ENCODE measurements at regions not wholly inside any gene's neighbourhood (a gene's known extent, or its start where the extent isn't known, plus 50 kb on each side); places are given as distances from the start of the nearest gene placed in this dataset.

- no peak for DNase-seq
- Histone ChIP-seq H3K79me2 (ENCODE audit: insufficient read depth, low read length) (no peaks in the 10 kb centered on the region), H4K20me1 (ENCODE audit: insufficient read depth, low read length) (no peaks in the 10 kb centered on the region), H3K4me1 (ENCODE audit: insufficient read depth, low read length) (no peaks in the 10 kb centered on the region), H3K36me3 (ENCODE audit: insufficient read depth, low read length) (no peaks in the 10 kb centered on the region), H3K27ac (ENCODE audit: low read length) (no peak overlapping the region), H3K9ac (ENCODE audit: low read depth, low read length) (no peak overlapping the region), H2AFZ (ENCODE audit: low read depth, low read length) (no peak overlapping the region), H3K27me3 (ENCODE audit: insufficient read depth, low read length, poor library complexity) (peaks cover 6% of the 10 kb centered on the region), H3K4me3 (ENCODE audit: low read depth in 1 of 2, low read length in 2 of 2) (no peak overlapping the region), H3K9me3 (ENCODE audit: insufficient read depth, low read length, severe bottlenecking) (no peaks in the 10 kb centered on the region), H3K4me2 (ENCODE audit: insufficient read depth, low read length) (no peak overlapping the region)
- ATAC-seq (ENCODE audit: insufficient read depth, low read depth), result no peak
- no peak for TF ChIP-seq EZH2 (IDR thresholded peaks at IDR 0.05; ENCODE audit: borderline replicate concordance, low read depth, low read length, severe bottlenecking)
- TF ChIP-seq, protein P1, sequence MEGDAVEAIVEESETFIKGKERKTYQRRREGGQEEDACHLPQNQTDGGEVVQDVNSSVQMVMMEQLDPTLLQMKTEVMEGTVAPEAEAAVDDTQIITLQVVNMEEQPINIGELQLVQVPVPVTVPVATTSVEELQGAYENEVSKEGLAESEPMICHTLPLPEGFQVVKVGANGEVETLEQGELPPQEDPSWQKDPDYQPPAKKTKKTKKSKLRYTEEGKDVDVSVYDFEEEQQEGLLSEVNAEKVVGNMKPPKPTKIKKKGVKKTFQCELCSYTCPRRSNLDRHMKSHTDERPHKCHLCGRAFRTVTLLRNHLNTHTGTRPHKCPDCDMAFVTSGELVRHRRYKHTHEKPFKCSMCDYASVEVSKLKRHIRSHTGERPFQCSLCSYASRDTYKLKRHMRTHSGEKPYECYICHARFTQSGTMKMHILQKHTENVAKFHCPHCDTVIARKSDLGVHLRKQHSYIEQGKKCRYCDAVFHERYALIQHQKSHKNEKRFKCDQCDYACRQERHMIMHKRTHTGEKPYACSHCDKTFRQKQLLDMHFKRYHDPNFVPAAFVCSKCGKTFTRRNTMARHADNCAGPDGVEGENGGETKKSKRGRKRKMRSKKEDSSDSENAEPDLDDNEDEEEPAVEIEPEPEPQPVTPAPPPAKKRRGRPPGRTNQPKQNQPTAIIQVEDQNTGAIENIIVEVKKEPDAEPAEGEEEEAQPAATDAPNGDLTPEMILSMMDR (IDR thresholded peaks at IDR 0.05; ENCODE audit: borderline replicate concordance, extremely low read depth, low read length, poor library complexity, severe bottlenecking), result no peak
Measured at GRCh38 chr11:131279654-131280384, 90.6 kb upstream of the NTM start.

GRCh38 chr11:131281316-131281715 lies 89.1 kb upstream of the NTM start:
- Histone ChIP-seq H3K36me3 (ENCODE audit: insufficient read depth, low read length) (no peaks in the 10 kb centered on the region), H4K20me1 (ENCODE audit: insufficient read depth, low read length) (no peaks in the 10 kb centered on the region), H3K4me3 (ENCODE audit: low read depth in 1 of 2, low read length in 2 of 2) (no peak overlapping the region), H2AFZ (ENCODE audit: low read depth, low read length) (no peak overlapping the region), H3K27me3 (ENCODE audit: insufficient read depth, low read length, poor library complexity) (peaks cover 6% of the 10 kb centered on the region), H3K9ac (ENCODE audit: low read depth, low read length) (no peak overlapping the region), H3K4me2 (ENCODE audit: insufficient read depth, low read length) (no peak overlapping the region), H3K27ac (ENCODE audit: low read length) (no peak overlapping the region), H3K79me2 (ENCODE audit: insufficient read depth, low read length) (no peaks in the 10 kb centered on the region), H3K4me1 (ENCODE audit: insufficient read depth, low read length) (no peaks in the 10 kb centered on the region), H3K9me3 (ENCODE audit: insufficient read depth, low read length, severe bottlenecking) (no peaks in the 10 kb centered on the region)
- TF ChIP-seq EZH2 (IDR thresholded peaks at IDR 0.05; ENCODE audit: borderline replicate concordance, low read depth, low read length, severe bottlenecking), result no peak
- TF ChIP-seq, protein P1 (IDR thresholded peaks at IDR 0.05; ENCODE audit: borderline replicate concordance, extremely low read depth, low read length, poor library complexity, severe bottlenecking), result no peak
- DNase-seq (no peak), ATAC-seq (ENCODE audit: insufficient read depth, low read depth) (no peak)

DNA sequence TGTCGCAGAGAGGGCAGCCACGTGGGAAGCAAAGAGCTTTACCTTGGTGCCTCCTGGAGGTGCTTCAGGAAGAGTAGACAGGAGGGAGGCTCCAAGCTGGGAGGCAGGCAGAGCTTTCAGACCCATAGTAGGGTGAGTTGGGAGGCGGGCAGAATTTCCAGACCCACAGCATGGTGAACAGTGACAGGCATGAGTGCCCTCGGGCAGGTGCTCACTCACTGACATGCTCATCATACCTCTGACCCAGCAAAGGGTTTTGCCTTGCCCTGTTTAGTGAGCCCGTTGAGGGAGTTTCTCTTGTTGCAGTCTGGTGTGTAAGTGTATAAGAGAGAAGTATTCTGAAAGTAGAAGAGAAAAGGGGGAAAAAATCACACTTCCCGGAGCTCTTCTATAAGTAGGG lies 86.4 kb upstream of the NTM start:
- Histone ChIP-seq H3K4me2 (ENCODE audit: insufficient read depth, low read length) (no peak overlapping the region), H3K9me3 (ENCODE audit: insufficient read depth, low read length, severe bottlenecking) (no peaks in the 10 kb centered on the region), H3K36me3 (ENCODE audit: insufficient read depth, low read length) (no peaks in the 10 kb centered on the region), H3K27ac (ENCODE audit: low read length) (no peak overlapping the region), H3K27me3 (ENCODE audit: insufficient read depth, low read length, poor library complexity) (peaks cover 6% of the 10 kb centered on the region), H3K4me3 (ENCODE audit: low read depth in 1 of 2, low read length in 2 of 2) (no peak overlapping the region), H4K20me1 (ENCODE audit: insufficient read depth, low read length) (no peaks in the 10 kb centered on the region), H3K4me1 (ENCODE audit: insufficient read depth, low read length) (no peaks in the 10 kb centered on the region), H3K79me2 (ENCODE audit: insufficient read depth, low read length) (no peaks in the 10 kb centered on the region), H3K9ac (ENCODE audit: low read depth, low read length) (no peak overlapping the region), H2AFZ (ENCODE audit: low read depth, low read length) (no peak overlapping the region)
- DNase-seq (no peak), ATAC-seq (ENCODE audit: insufficient read depth, low read depth) (no peak)
- TF ChIP-seq, protein P1 (IDR thresholded peaks at IDR 0.05; ENCODE audit: borderline replicate concordance, extremely low read depth, low read length, poor library complexity, severe bottlenecking), result no peak
- TF ChIP-seq EZH2 (IDR thresholded peaks at IDR 0.05; ENCODE audit: borderline replicate concordance, low read depth, low read length, severe bottlenecking), result no peak
